ENCODE measurements at regions not wholly inside any gene's neighbourhood (a gene's known extent, or its start where the extent isn't known, plus 50 kb on each side); places are given as distances from the start of the nearest gene placed in this dataset.

DNA sequence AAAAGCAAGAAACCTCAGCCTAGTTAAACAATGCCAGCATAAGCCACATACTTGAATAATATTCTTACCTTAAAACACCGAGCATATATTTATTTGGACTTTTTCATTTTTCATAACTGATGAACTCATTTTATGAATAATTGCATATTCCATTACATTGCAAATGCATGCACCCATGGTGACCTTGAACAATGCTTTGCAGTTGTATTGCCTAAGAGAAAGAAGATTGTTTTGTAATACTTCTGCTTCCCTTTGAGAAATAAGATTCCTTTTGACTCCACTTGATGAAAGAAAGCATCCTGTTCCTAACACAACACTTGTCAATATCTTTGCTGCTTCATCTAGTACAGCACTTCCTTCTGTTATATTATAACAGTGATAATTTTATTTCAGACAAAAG, 1182.2 kb downstream of the FLRT2 start:
- Histone ChIP-seq H3K79me2 (ENCODE audit: insufficient read depth, low read length) (no peaks in the 10 kb centered on the region), H3K4me2 (ENCODE audit: low read depth, low read length) (no peak overlapping the region), H2AFZ (ENCODE audit: low read length) (no peak overlapping the region), H3K36me3 (replicated peaks in 1 of 2; ENCODE audit: control insufficient read depth in 1 of 2, insufficient read depth in 2 of 2, low read length in 2 of 2) (no peaks in the 10 kb centered on the region), H3K9me3 (ENCODE audit: low read length) (0 out of 2 replicates have a peak, but pooled peaks cover 4% of the 10 kb centered on the region), H4K20me1 (ENCODE audit: insufficient read depth, low read length) (no peaks in the 10 kb centered on the region), H3K27ac (ENCODE audit: extremely low read length, insufficient read depth, low read length) (peak overlapping the region; percentile 38), H3K4me1 (ENCODE audit: insufficient read depth, low read length) (peaks cover 69% of the 10 kb centered on the region), H3K9ac (ENCODE audit: insufficient read depth, low read depth, low read length) (no peak overlapping the region; the same call in 1 of the 2 replicates), H3K4me3 (replicated peaks in 1 of 3; ENCODE audit: insufficient read depth in 1 of 3, low read depth in 2 of 3, low read length in 3 of 3) (no peak overlapping the region), H3K27me3 (ENCODE audit: control insufficient read depth in 1 of 2, insufficient read depth in 2 of 2, low read length in 2 of 2) (no peaks in the 10 kb centered on the region)
- intact Hi-C loops (cut with micrococcal nuclease; ENCODE audit: unreplicated experiment) (no loop called here), in situ Hi-C loops (cut with HindIII; ENCODE audit: extremely low pct_ligation_motif_present, low pct_unique_long_range_greater_than_20kb) (no loop called here)
- WGBS (ENCODE audit: low lambda C conversion rate): 91% methylated on average over 1 of the region's 1 CpG
- DNase-seq (ENCODE audit: low spot score): peak; percentile 10
- BruUV-seq (replicated peaks): no TSS peak
- POLR2A ChIA-PET: interaction anchor here (1.3 to 1.9 kb wide), 2 partner anchors 11 to 38 kb away, joined by 3 to 11 read pairs; no protein-coding TSS in a partner anchor
- CTCF ChIA-PET (ENCODE audit: low intra/inter-chr PET ratio, low total read pairs): no interaction called here
- no peak for FAIRE-seq
- no peak for ATAC-seq
- no peak for TF ChIP-seq ZNF274 (CRISPR knock-in tag; IDR thresholded peaks at IDR 0.05)
- TF ChIP-seq, protein P1, sequence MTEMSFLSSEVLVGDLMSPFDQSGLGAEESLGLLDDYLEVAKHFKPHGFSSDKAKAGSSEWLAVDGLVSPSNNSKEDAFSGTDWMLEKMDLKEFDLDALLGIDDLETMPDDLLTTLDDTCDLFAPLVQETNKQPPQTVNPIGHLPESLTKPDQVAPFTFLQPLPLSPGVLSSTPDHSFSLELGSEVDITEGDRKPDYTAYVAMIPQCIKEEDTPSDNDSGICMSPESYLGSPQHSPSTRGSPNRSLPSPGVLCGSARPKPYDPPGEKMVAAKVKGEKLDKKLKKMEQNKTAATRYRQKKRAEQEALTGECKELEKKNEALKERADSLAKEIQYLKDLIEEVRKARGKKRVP (CRISPR knock-in tag; IDR thresholded peaks at IDR 0.05): 0 out of 4 replicates have a peak, but pooled peaks of 1 of the 2 experiments have one; percentile 40
- no peak for TF ChIP-seq DNMT1 (CRISPR knock-in tag; IDR thresholded peaks at IDR 0.05)
- TF ChIP-seq ZFX (CRISPR knock-in tag; IDR thresholded peaks at IDR 0.05; ENCODE audit: low read depth): no peak
- peak; percentile 71 for TF ChIP-seq CEBPG (CRISPR knock-in tag; IDR thresholded peaks at IDR 0.05)
- no peak for TF ChIP-seq MAFG (CRISPR knock-in tag; IDR thresholded peaks at IDR 0.05)
- TF ChIP-seq, protein P2, sequence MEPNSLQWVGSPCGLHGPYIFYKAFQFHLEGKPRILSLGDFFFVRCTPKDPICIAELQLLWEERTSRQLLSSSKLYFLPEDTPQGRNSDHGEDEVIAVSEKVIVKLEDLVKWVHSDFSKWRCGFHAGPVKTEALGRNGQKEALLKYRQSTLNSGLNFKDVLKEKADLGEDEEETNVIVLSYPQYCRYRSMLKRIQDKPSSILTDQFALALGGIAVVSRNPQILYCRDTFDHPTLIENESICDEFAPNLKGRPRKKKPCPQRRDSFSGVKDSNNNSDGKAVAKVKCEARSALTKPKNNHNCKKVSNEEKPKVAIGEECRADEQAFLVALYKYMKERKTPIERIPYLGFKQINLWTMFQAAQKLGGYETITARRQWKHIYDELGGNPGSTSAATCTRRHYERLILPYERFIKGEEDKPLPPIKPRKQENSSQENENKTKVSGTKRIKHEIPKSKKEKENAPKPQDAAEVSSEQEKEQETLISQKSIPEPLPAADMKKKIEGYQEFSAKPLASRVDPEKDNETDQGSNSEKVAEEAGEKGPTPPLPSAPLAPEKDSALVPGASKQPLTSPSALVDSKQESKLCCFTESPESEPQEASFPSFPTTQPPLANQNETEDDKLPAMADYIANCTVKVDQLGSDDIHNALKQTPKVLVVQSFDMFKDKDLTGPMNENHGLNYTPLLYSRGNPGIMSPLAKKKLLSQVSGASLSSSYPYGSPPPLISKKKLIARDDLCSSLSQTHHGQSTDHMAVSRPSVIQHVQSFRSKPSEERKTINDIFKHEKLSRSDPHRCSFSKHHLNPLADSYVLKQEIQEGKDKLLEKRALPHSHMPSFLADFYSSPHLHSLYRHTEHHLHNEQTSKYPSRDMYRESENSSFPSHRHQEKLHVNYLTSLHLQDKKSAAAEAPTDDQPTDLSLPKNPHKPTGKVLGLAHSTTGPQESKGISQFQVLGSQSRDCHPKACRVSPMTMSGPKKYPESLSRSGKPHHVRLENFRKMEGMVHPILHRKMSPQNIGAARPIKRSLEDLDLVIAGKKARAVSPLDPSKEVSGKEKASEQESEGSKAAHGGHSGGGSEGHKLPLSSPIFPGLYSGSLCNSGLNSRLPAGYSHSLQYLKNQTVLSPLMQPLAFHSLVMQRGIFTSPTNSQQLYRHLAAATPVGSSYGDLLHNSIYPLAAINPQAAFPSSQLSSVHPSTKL (CRISPR knock-in tag; IDR thresholded peaks at IDR 0.05): peak; percentile 65
- TF ChIP-seq, protein P3, sequence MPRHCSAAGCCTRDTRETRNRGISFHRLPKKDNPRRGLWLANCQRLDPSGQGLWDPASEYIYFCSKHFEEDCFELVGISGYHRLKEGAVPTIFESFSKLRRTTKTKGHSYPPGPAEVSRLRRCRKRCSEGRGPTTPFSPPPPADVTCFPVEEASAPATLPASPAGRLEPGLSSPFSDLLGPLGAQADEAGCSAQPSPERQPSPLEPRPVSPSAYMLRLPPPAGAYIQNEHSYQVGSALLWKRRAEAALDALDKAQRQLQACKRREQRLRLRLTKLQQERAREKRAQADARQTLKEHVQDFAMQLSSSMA (CRISPR knock-in tag; IDR thresholded peaks at IDR 0.05): no peak
- TF ChIP-seq RARG (CRISPR knock-in tag; IDR thresholded peaks at IDR 0.05; ENCODE audit: low read depth): no peak
- no peak for TF ChIP-seq ZNF660 (CRISPR knock-in tag; IDR thresholded peaks at IDR 0.05; ENCODE audit: borderline replicate concordance, low read depth)
- TF ChIP-seq ZNF766 (CRISPR knock-in tag; IDR thresholded peaks at IDR 0.05; ENCODE audit: borderline replicate concordance): no peak
- TF ChIP-seq CREB1 (IDR thresholded peaks at IDR 0.05): no peak
- 0 out of 2 replicates have a peak, but pooled peaks have one; percentile 12 for TF ChIP-seq CREB1 (CRISPR knock-in tag; IDR thresholded peaks at IDR 0.05)
- TF ChIP-seq GATAD2A (CRISPR knock-in tag; IDR thresholded peaks at IDR 0.05): peak; percentile 74
- TF ChIP-seq HMG20A (CRISPR knock-in tag; IDR thresholded peaks at IDR 0.05; ENCODE audit: borderline replicate concordance): 0 out of 2 replicates have a peak, but pooled peaks have one; percentile 26
- TF ChIP-seq NCOA2 (CRISPR knock-in tag; IDR thresholded peaks at IDR 0.05): peak; percentile 21; the same call in 1 of the 2 replicates
- TF ChIP-seq ZNF3 (CRISPR knock-in tag; IDR thresholded peaks at IDR 0.05): no peak
- no peak for TF ChIP-seq SOX13 (IDR thresholded peaks at IDR 0.05)
- TF ChIP-seq SOX13 (CRISPR knock-in tag; conservative IDR thresholded peaks at IDR 0.05 in 1 of 2, IDR thresholded peaks at IDR 0.05 in 1 of 2): peak in 1 of 2 experiments; percentile 24; a peak in 1 of 4 replicates
- peak in 1 of 2 experiments; percentile 32; a peak in 1 of 4 replicates for TF ChIP-seq EP300 (IDR thresholded peaks at IDR 0.05; ENCODE audit: low read depth in 2 of 2, low read length in 2 of 2)
- no peak for TF ChIP-seq EP300 (CRISPR knock-in tag; IDR thresholded peaks at IDR 0.05; ENCODE audit: borderline replicate concordance)
- no peak for TF ChIP-seq ARHGAP35 (CRISPR knock-in tag; IDR thresholded peaks at IDR 0.05; ENCODE audit: borderline replicate concordance)
- TF ChIP-seq HNF4A (CRISPR knock-in tag; IDR thresholded peaks at IDR 0.05): peak; percentile 43; the same call in 1 of the 2 replicates
